SK-N-SH (cell line): ENCODE measurements at regions not wholly inside any gene's neighbourhood (a gene's known extent, or its start where the extent isn't known, plus 50 kb on each side); places are given as distances from the start of the nearest gene placed in this dataset.

Experiments used
- CTCF ChIA-PET: fragments of 300-600, 350-600 bp; formaldehyde crosslinking; extraction: SDS; loops from one replicate; lab custom pipeline; 2021; lab: Yijun Ruan, JAX
- POLR2A ChIA-PET: fragments of 350-600 bp; sonication (Branson Sonifier 250); formaldehyde crosslinking; extraction: SDS; loops from one replicate; lab custom pipeline; 2020; ENCODE audit warnings: antibody characterized with exemption, inconsistent platforms; lab: Yijun Ruan, JAX
- DNase-seq: peaks from one replicate; pipeline ENCODE4 v3.0.0; 2012
- H2AFZ ChIP-seq: fragments of 200-600 bp; sonication (generic); 2 replicates; pipeline ENCODE4 v1.8.1; 2016; ENCODE audit warnings: antibody characterized with exemption, mild to moderate bottlenecking, low read depth
- H3F3A ChIP-seq: fragments of 200-600 bp; sonication (generic); replicated peaks from 2 replicates; pipeline ENCODE3; 2016; ENCODE audit warnings: antibody characterized with exemption, mild to moderate bottlenecking; ENCODE audit not compliant: insufficient read depth
- H3K27ac ChIP-seq, 2 experiments: fragments of 200-500 bp in 1 of 2; fragments of 200-600 bp in 1 of 2; sonication (Bioruptor generic) in 1 of 2; sonication (generic), shearing (Covaris generic) in 1 of 2; 2 replicates each; pipeline versions ENCODE4 v1.5.1 to v1.6.1; 2014 to 2016; ENCODE audit warnings: low read depth in 2 of 2, inconsistent platforms in 1 of 2, low read length in 1 of 2, mild to moderate bottlenecking in 1 of 2, mixed read lengths in 1 of 2
- H3K27me3 ChIP-seq: fragments of 200-600 bp; sonication (generic), shearing (Covaris generic); 2 replicates; pipeline ENCODE4 v1.6.1; 2016; ENCODE audit warnings: mixed run types; ENCODE audit not compliant: insufficient read depth
- H3K36me3 ChIP-seq, 2 experiments: fragments of 200-500 bp in 1 of 2; fragments of 200-600 bp in 1 of 2; sonication (Bioruptor generic) in 1 of 2; sonication (generic) in 1 of 2; replicated peaks in 1 of 2; 2 replicates each; pipeline versions ENCODE3 to v1.5.1; 2014 to 2016; ENCODE audit warnings: low read length in 1 of 2, mild to moderate bottlenecking in 1 of 2; ENCODE audit not compliant: insufficient read depth in 2 of 2, control insufficient read depth in 1 of 2
- H3K4me1 ChIP-seq, 2 experiments: fragments of 200-500 bp in 1 of 2; fragments of 200-600 bp in 1 of 2; sonication (Bioruptor generic) in 1 of 2; sonication (generic), shearing (Covaris generic) in 1 of 2; 2 replicates each; pipeline versions ENCODE4 v1.5.1 to v1.6.1; 2014 to 2016; ENCODE audit warnings: low read depth in 1 of 2, low read length in 1 of 2, mixed run types in 1 of 2; ENCODE audit not compliant: insufficient read depth in 2 of 2, control insufficient read depth in 1 of 2
- H3K4me2 ChIP-seq: fragments of 200-600 bp; sonication (generic), shearing (Covaris generic); 2 replicates; pipeline ENCODE4 v1.6.1; 2017; ENCODE audit warnings: mixed run types
- H3K4me3 ChIP-seq, 2 experiments: fragments of 200-500 bp in 1 of 2; fragments of 200-600 bp in 1 of 2; sonication (Bioruptor generic) in 1 of 2; sonication (generic), shearing (Covaris generic) in 1 of 2; 2 replicates each; pipeline versions ENCODE4 v1.5.1 to v1.8.1; 2014 to 2016; ENCODE audit warnings: low read depth in 2 of 2, inconsistent platforms in 1 of 2, low read length in 1 of 2, mild to moderate bottlenecking in 1 of 2, mixed read lengths in 1 of 2, moderate library complexity in 1 of 2
- H3K79me2 ChIP-seq: fragments of 200-600 bp; sonication (generic); 2 replicates; pipeline ENCODE4 v1.8.1; 2017; ENCODE audit warnings: mild to moderate bottlenecking; ENCODE audit not compliant: insufficient read depth
- H3K9ac ChIP-seq: fragments of 200-600 bp; sonication (generic); 2 replicates; pipeline ENCODE4 v1.6.1; 2017; ENCODE audit warnings: mixed run types
- H3K9me2 ChIP-seq: fragments of 200-600 bp; sonication (generic); 2 replicates; pipeline ENCODE4 v1.6.1; 2017; ENCODE audit warnings: mixed run types
- H3K9me3 ChIP-seq: fragments of 200-600 bp; sonication (generic); 2 replicates; pipeline ENCODE4 v1.6.1; 2017; ENCODE audit warnings: mixed run types, mild to moderate bottlenecking, moderate library complexity
- H4K20me1 ChIP-seq: fragments of 200-600 bp; sonication (generic); 2 replicates; pipeline ENCODE4 v1.6.1; 2017; ENCODE audit warnings: mild to moderate bottlenecking, mixed run types; ENCODE audit not compliant: insufficient read depth
- CHD2 ChIP-seq: fragments of 150-350 bp; IDR thresholded peaks from 2 replicates; pipeline ENCODE4 v1.6.1; 2018; ENCODE audit warnings: low read length; ENCODE audit not compliant: partially characterized antibody
- ELF1 ChIP-seq: IDR thresholded peaks from 2 replicates; pipeline ENCODE4 v1.4.0; 2012
- EP300 ChIP-seq, 2 experiments: IDR thresholded peaks; 2 replicates each; pipeline versions ENCODE4 v1.4.0 to v1.6.1; 2012; ENCODE audit warnings: borderline replicate concordance in 1 of 2, low read depth in 1 of 2, low read length in 1 of 2
- EZH2phosphoT487 ChIP-seq: fragments of 200-600 bp; sonication (generic); IDR thresholded peaks from 2 replicates; pipeline ENCODE4 v1.6.1; 2017; ENCODE audit warnings: low read depth, mixed run types, mild to moderate bottlenecking, antibody characterized with exemption, moderate library complexity, borderline replicate concordance
- FOSL2 ChIP-seq: IDR thresholded peaks from 2 replicates; pipeline ENCODE4 v1.4.0; 2012; ENCODE audit warnings: low read depth, mild to moderate bottlenecking, moderate library complexity, borderline replicate concordance
- FOXJ3 ChIP-seq: sonication (generic); formaldehyde crosslinking; IDR thresholded peaks from 2 replicates; pipeline ENCODE4 v1.5.1; 2020; ENCODE audit warnings: mild to moderate bottlenecking, missing genetic modification reagents
- JUND ChIP-seq: IDR thresholded peaks from 2 replicates; pipeline ENCODE4 v1.4.0; 2012
- MEF2A ChIP-seq: IDR thresholded peaks from 2 replicates; pipeline ENCODE4 v1.4.0; 2012; ENCODE audit warnings: low read depth, borderline replicate concordance
- MXI1 ChIP-seq: IDR thresholded peaks from 2 replicates; pipeline ENCODE4 v1.6.1; 2012; ENCODE audit warnings: mild to moderate bottlenecking, low read depth, low read length, improper control_type of control experiment
- NRF1 ChIP-seq: IDR thresholded peaks from 2 replicates; pipeline ENCODE4 v1.6.1; 2012; ENCODE audit warnings: low read depth, mild to moderate bottlenecking, low read length
- POLR2AphosphoS5 ChIP-seq: IDR thresholded peaks from 2 replicates; pipeline ENCODE4 v1.6.1; 2012; ENCODE audit warnings: low read depth, low read length
- RAD21 ChIP-seq: IDR thresholded peaks from 2 replicates; pipeline ENCODE4 v1.6.1; 2012; ENCODE audit warnings: mild to moderate bottlenecking, low read length
- RFX5 ChIP-seq: IDR thresholded peaks from 2 replicates; pipeline ENCODE4 v1.6.1; 2012; ENCODE audit warnings: mild to moderate bottlenecking, improper control_type of control experiment, low read length
- SMC3 ChIP-seq: IDR thresholded peaks from 2 replicates; pipeline ENCODE4 v1.6.1; 2012; ENCODE audit warnings: low read depth, low read length, improper control_type of control experiment
- TAF1 ChIP-seq: IDR thresholded peaks from 2 replicates; pipeline ENCODE4 v1.6.1; 2012; ENCODE audit warnings: low read depth, mild to moderate bottlenecking, low read length, moderate library complexity, borderline replicate concordance
- TCF12 ChIP-seq: IDR thresholded peaks from 2 replicates; pipeline ENCODE4 v1.4.0; 2012
- USF2 ChIP-seq: fragments of 150-350 bp; IDR thresholded peaks from 2 replicates; pipeline ENCODE4 v1.6.1; 2017; ENCODE audit warnings: antibody characterized with exemption, low read length, low read depth, borderline replicate concordance
- YY1 ChIP-seq: IDR thresholded peaks from 2 replicates; pipeline ENCODE4 v1.4.0; 2012; ENCODE audit warnings: low read depth, mild to moderate bottlenecking
- ZBTB33 ChIP-seq: IDR thresholded peaks from 2 replicates; pipeline ENCODE4 v1.4.0; 2012; ENCODE audit warnings: low read depth, borderline replicate concordance
- WGBS: methylation state at CpG from one replicate; pipeline ENCODE4 v1.1.6; 2017; ENCODE audit warnings: low lambda C conversion rate; 5-methylcytosine and 5-hydroxymethylcytosine counted together

- TF ChIP-seq USF2 (no peak), ZBTB33 (no peak), MEF2A (no peak)
- TF ChIP-seq, all 33 proteins: peak for 0
Measured at GRCh38 chr2:5598156-5598555, 94.0 kb upstream of the SOX11 start (continued).

GRCh38 chr2:5609201-5609600 lies 83.0 kb upstream of the SOX11 start:
- no peak overlapping the region for H3K4me3 ChIP-seq
- no peaks in the 10 kb centered on the region for H3F3A ChIP-seq
- no peaks in the 10 kb centered on the region for H3K36me3 ChIP-seq
- peak; percentile 44 for DNase-seq
- no peaks in the 10 kb centered on the region for H4K20me1 ChIP-seq
- 31% methylated on average over 3 of the region's 3 CpGs for WGBS
- H3K4me2 ChIP-seq, result no peak overlapping the region
- CTCF ChIA-PET, result interaction anchor here (0.8 to 1.3 kb wide), 2 partner anchors 10 to 82 kb away, joined by 3 to 5 read pairs; no protein-coding TSS in a partner anchor
- TF ChIP-seq MXI1, result no peak
- H3K9me2 ChIP-seq, result no peaks in the 10 kb centered on the region
- H3K9me3 ChIP-seq, result no peaks in the 10 kb centered on the region
- no peaks in the 10 kb centered on the region for H3K79me2 ChIP-seq
- no peak overlapping the region for H3K9ac ChIP-seq
- H3K27me3 ChIP-seq, result no peaks in the 10 kb centered on the region
- H2AFZ ChIP-seq, result no peak overlapping the region
- peaks cover 0 to 2% of the 10 kb centered on the region in 2 experiments; a peak in 1 of 4 replicates for H3K4me1 ChIP-seq
- no peak overlapping the region for H3K27ac ChIP-seq
- POLR2A ChIA-PET, result no interaction called here

- whole genome bisulfite sequencing, result 59% methylated on average over 3 of the region's 3 CpGs
- Histone ChIP-seq H3K79me2 (no peaks in the 10 kb centered on the region), H3K9me3 (no peaks in the 10 kb centered on the region), H3K9me2 (no peaks in the 10 kb centered on the region; the same call in 1 of the 2 replicates), H4K20me1 (no peaks in the 10 kb centered on the region), H3F3A (no peaks in the 10 kb centered on the region), H3K4me3 (no peak overlapping the region), H3K27ac (no peak overlapping the region), H3K4me1 (peaks cover 0 to 2% of the 10 kb centered on the region in 2 experiments; a peak in 1 of 4 replicates), H3K4me2 (no peak overlapping the region), H3K27me3 (no peaks in the 10 kb centered on the region), H2AFZ (no peak overlapping the region), H3K36me3 (no peaks in the 10 kb centered on the region), H3K9ac (no peak overlapping the region)
- no peak for TF ChIP-seq FOSL2
- no peak for TF ChIP-seq RAD21
- no peak for TF ChIP-seq ELF1
- TF ChIP-seq SMC3, result no peak
- TF ChIP-seq YY1, result no peak
- TF ChIP-seq TCF12, result no peak
- TF ChIP-seq JUND, result no peak
- TF ChIP-seq POLR2AphosphoS5, result no peak
- no peak for TF ChIP-seq NRF1
- no peak for TF ChIP-seq EP300 (IDR thresholded peaks at IDR 0.05; ENCODE audit: borderline replicate concordance in 1 of 2, low read depth in 1 of 2, low read length in 1 of 2)
- TF ChIP-seq ZBTB33, result no peak
- TF ChIP-seq TAF1, result no peak
- TF ChIP-seq RFX5, result no peak
- no peak for TF ChIP-seq FOXJ3 (CRISPR knock-in tag)
- no peak for TF ChIP-seq CHD2
- TF ChIP-seq EZH2phosphoT487, result no peak
- ChIA-PET POLR2A (no interaction called here), CTCF (no interaction called here)
- no peak for DNase-seq
Measured at GRCh38 chr2:5612666-5613065, 79.5 kb upstream of the SOX11 start.
